IMR-90 (cell line): ENCODE measurements at regions not wholly inside any gene's neighbourhood (a gene's known extent, or its start where the extent isn't known, plus 50 kb on each side); places are given as distances from the start of the nearest gene placed in this dataset.

ENCODE experiments used
- ATAC-seq: fragments of 200-7000 bp; cut with Tn5 transposase; 2 replicates; pipeline ENCODE4 v1.9.1; 2020; ENCODE audit warnings: low read depth, mild to moderate bottlenecking, moderate library complexity
- BruUV-seq: library from RNA; stranded (reverse); fragments of 400-500 nt; replicated peaks from 2 replicates; lab custom pipeline; 2021; lab: Mats Ljungman, UMichigan
- CTCF ChIA-PET: fragments of 300-600 bp; formaldehyde crosslinking; extraction: SDS; loops from one replicate; lab custom pipeline; 2021; ENCODE audit warnings: antibody characterized with exemption; lab: Yijun Ruan, JAX
- POLR2A ChIA-PET: fragments of 300-600 bp; sonication (Branson Sonifier 250); formaldehyde crosslinking; loops from one replicate; lab custom pipeline; 2022; ENCODE audit warnings: antibody characterized with exemption; ENCODE audit not compliant: unreplicated experiment; lab: Charles Lee
- DNase-seq: peaks from one replicate; pipeline ENCODE4 v3.0.0; 2013
- H2AFZ ChIP-seq: replicated peaks from 2 replicates; pipeline ENCODE3; 2013; ENCODE audit warnings: low read length, mild to moderate bottlenecking; ENCODE audit not compliant: poor library complexity
- H2AK5ac ChIP-seq: 2 replicates; pipeline ENCODE4 v1.6.1; 2013; ENCODE audit warnings: low read depth, low read length, inconsistent platforms
- H2AK9ac ChIP-seq: replicated peaks from 2 replicates; pipeline ENCODE3; 2013; ENCODE audit warnings: mild to moderate bottlenecking, low read depth, low read length, moderate library complexity; ENCODE audit not compliant: poor library complexity
- H2BK120ac ChIP-seq: 2 replicates; pipeline ENCODE4 v1.6.1; 2013; ENCODE audit warnings: low read depth, low read length, inconsistent platforms
- H2BK15ac ChIP-seq: 3 replicates; pipeline ENCODE4 v1.6.1; 2013; ENCODE audit warnings: low read depth, low read length, inconsistent platforms
- H2BK20ac ChIP-seq: 2 replicates; pipeline ENCODE4 v1.6.1; 2013; ENCODE audit warnings: low read depth, mild to moderate bottlenecking, inconsistent platforms, low read length, moderate library complexity
- H2BK5ac ChIP-seq: 2 replicates; pipeline ENCODE4 v1.6.1; 2013; ENCODE audit warnings: mild to moderate bottlenecking, low read depth, low read length, inconsistent platforms; ENCODE audit not compliant: poor library complexity, severe bottlenecking
- H3K14ac ChIP-seq: replicated peaks from 2 replicates; pipeline ENCODE4 v1.6.1; 2013; ENCODE audit warnings: low read depth, low read length, inconsistent platforms
- H3K18ac ChIP-seq: 2 replicates; pipeline ENCODE4 v1.6.1; 2013; ENCODE audit warnings: low read depth, low read length, control low read depth
- H3K23ac ChIP-seq: 2 replicates; pipeline ENCODE4 v1.6.1; 2013; ENCODE audit warnings: low read depth, low read length, inconsistent platforms
- H3K27ac ChIP-seq: 2 replicates; pipeline ENCODE4 v1.5.1; 2013; ENCODE audit warnings: mild to moderate bottlenecking, control low read depth, low read length; ENCODE audit not compliant: insufficient read depth
- H3K27me3 ChIP-seq: 2 replicates; pipeline ENCODE4 v1.6.1; 2013; ENCODE audit warnings: low read length; ENCODE audit not compliant: control insufficient read depth, insufficient read depth
- H3K36me3 ChIP-seq: 2 replicates; pipeline ENCODE4 v1.6.1; 2013; ENCODE audit warnings: low read length, mixed read lengths; ENCODE audit not compliant: control insufficient read depth, insufficient read depth
- H3K4ac ChIP-seq: 2 replicates; pipeline ENCODE4 v1.6.1; 2013; ENCODE audit warnings: low read depth, low read length, inconsistent platforms
- H3K4me1 ChIP-seq: 2 replicates; pipeline ENCODE4 v1.6.1; 2013; ENCODE audit warnings: low read length, mixed read lengths; ENCODE audit not compliant: control insufficient read depth, insufficient read depth
- H3K4me2 ChIP-seq: 2 replicates; pipeline ENCODE4 v1.6.1; 2013; ENCODE audit warnings: low read depth, mild to moderate bottlenecking, control low read depth, low read length, moderate library complexity
- H3K4me3 ChIP-seq: 2 replicates; pipeline ENCODE4 v1.5.1; 2013; ENCODE audit warnings: low read depth, mild to moderate bottlenecking, control low read depth, low read length, moderate library complexity; ENCODE audit not compliant: insufficient read depth
- H3K56ac ChIP-seq: 2 replicates; pipeline ENCODE4 v1.6.1; 2013; ENCODE audit warnings: low read length, inconsistent platforms; ENCODE audit not compliant: insufficient read depth; ENCODE audit errors: extremely low read depth
- H3K79me1 ChIP-seq, 2 experiments: 2 replicates each; pipeline ENCODE4 v1.6.1; 2013; ENCODE audit warnings: low read length in 2 of 2, inconsistent platforms in 1 of 2, low read depth in 1 of 2
- H3K9ac ChIP-seq: 2 replicates; pipeline ENCODE4 v1.6.1; 2013; ENCODE audit warnings: low read depth, low read length, control low read depth
- H3K9me1 ChIP-seq: 2 replicates; pipeline ENCODE4 v1.6.1; 2013; ENCODE audit warnings: low read length, inconsistent platforms; ENCODE audit not compliant: insufficient read depth
- H3K9me3 ChIP-seq: 2 replicates; pipeline ENCODE4 v1.6.1; 2013; ENCODE audit warnings: low read length; ENCODE audit not compliant: control insufficient read depth, insufficient read depth
- H4K20me1 ChIP-seq: 2 replicates; pipeline ENCODE4 v1.6.1; 2013; ENCODE audit warnings: low read length, inconsistent platforms; ENCODE audit not compliant: insufficient read depth
- H4K5ac ChIP-seq: 2 replicates; pipeline ENCODE4 v1.6.1; 2013; ENCODE audit warnings: mild to moderate bottlenecking, low read depth, low read length, control low read depth
- H4K8ac ChIP-seq, 2 experiments: 2 replicates each; pipeline ENCODE4 v1.6.1; 2013; ENCODE audit warnings: low read depth in 2 of 2, low read length in 2 of 2, control low read depth in 1 of 2, inconsistent platforms in 1 of 2
- H4K91ac ChIP-seq: 2 replicates; pipeline ENCODE4 v1.6.1; 2013; ENCODE audit warnings: low read depth, low read length, inconsistent platforms; ENCODE audit not compliant: insufficient read depth
- CEBPB ChIP-seq: IDR thresholded peaks from 2 replicates; pipeline ENCODE4 v1.6.1; 2012; ENCODE audit warnings: low read depth, low read length, improper control_type of control experiment
- USF2 ChIP-seq: fragments of 150-350 bp; IDR thresholded peaks from 2 replicates; pipeline ENCODE4 v1.6.1; 2017; ENCODE audit warnings: mild to moderate bottlenecking, antibody characterized with exemption, low read length, low read depth
- WGBS, 2 experiments: methylation state at CpG; one replicate each; pipeline versions ENCODE4 v1.1.5 to v1.1.7; 2013; ENCODE audit warnings: missing lambda C conversion rate in 2 of 2; ENCODE audit not compliant: insufficient read length in 1 of 2; ENCODE audit errors: extremely low coverage in 2 of 2; 5-methylcytosine and 5-hydroxymethylcytosine counted together
- dilution Hi-C: fragments of 300-500 bp; cut with HindIII; formaldehyde crosslinking; loops from one replicate; pipeline ENCODE4 v1.14.3; 2018; ENCODE audit warnings: low sequenced_read_pairs; ENCODE audit not compliant: unreplicated experiment
- in situ Hi-C: fragments of 300-500 bp; cut with MboI; formaldehyde crosslinking; loops from 3 replicates; pipeline ENCODE4 v1.14.3; 2019; ENCODE audit warnings: low sequenced_read_pairs, inconsistent platforms, mixed read lengths
- intact Hi-C: fragments of 100-400 bp; cut with micrococcal nuclease; formaldehyde crosslinking; loops from 2 replicates; pipeline ENCODE4 v1.10.0; 2022

GRCh38 chr15:60255390-60255789, 142.4 kb downstream of the ANXA2 start:
- H3K79me1 ChIP-seq, result no peaks in the 10 kb centered on the region
- no peak overlapping the region for H2AK9ac ChIP-seq
- H3K4me3 ChIP-seq, result no peak overlapping the region
- intact Hi-C loops (no loop called here), in situ Hi-C loops (no loop called here), dilution Hi-C loops (no loop called here)
- H3K27me3 ChIP-seq, result peaks cover 2% of the 10 kb centered on the region; the same call in 1 of the 2 replicates
- no peak overlapping the region for H2BK15ac ChIP-seq
- no peak overlapping the region for H4K91ac ChIP-seq
- ATAC-seq (no peak), DNase-seq (no peak)
- H4K20me1 ChIP-seq, result no peaks in the 10 kb centered on the region
- H3K9ac ChIP-seq, result no peak overlapping the region
- H2BK20ac ChIP-seq, result no peak overlapping the region
- no peaks in the 10 kb centered on the region for H3K4me1 ChIP-seq
- H3K23ac ChIP-seq, result no peak overlapping the region
- no peak overlapping the region for H3K27ac ChIP-seq
- no peak overlapping the region for H3K4ac ChIP-seq
- H4K8ac ChIP-seq, result no peak overlapping the region
- H4K5ac ChIP-seq, result no peak overlapping the region
- no peak overlapping the region for H3K14ac ChIP-seq
- CTCF ChIA-PET, result no interaction called here
- H3K9me3 ChIP-seq, result no peaks in the 10 kb centered on the region
- no peak for TF ChIP-seq USF2
- TF ChIP-seq CEBPB, result no peak
- POLR2A ChIA-PET, result no interaction called here
- H3K18ac ChIP-seq, result no peak overlapping the region
- no TSS peak for BruUV-seq
- H3K4me2 ChIP-seq, result no peak overlapping the region
- H2AFZ ChIP-seq, result no peak overlapping the region
- no peaks in the 10 kb centered on the region for H3K9me1 ChIP-seq
- no peak overlapping the region for H2AK5ac ChIP-seq
- H3K36me3 ChIP-seq, result no peaks in the 10 kb centered on the region
- H3K56ac ChIP-seq, result no peak overlapping the region
- WGBS, 2 experiments, result 73% methylated on average over 2 of the region's 2 CpGs; no CpG with 5 or more reads in 1 of the 2 experiments
- no peak overlapping the region for H2BK5ac ChIP-seq
- no peak overlapping the region for H2BK120ac ChIP-seq
